Mammary epithelial cell (primary cell): ENCODE measurements at regions not wholly inside any gene's neighbourhood (a gene's known extent, or its start where the extent isn't known, plus 50 kb on each side); places are given as distances from the start of the nearest gene placed in this dataset.

Experiments
- EZH2 ChIP-seq: IDR thresholded peaks from 2 replicates; pipeline ENCODE4 v1.6.1; 2012; ENCODE audit warnings: low read length, inconsistent platforms, borderline replicate concordance
- TF ChIP-seq, protein P1 (sequence below), 2 donors: IDR thresholded peaks in 1 of 2; conservative IDR thresholded peaks in 1 of 2; 2 replicates each; pipeline ENCODE4 v1.5.1; 2011 to 2012; ENCODE audit warnings: inconsistent platforms in 2 of 2, low read length in 2 of 2, mild to moderate bottlenecking in 2 of 2, control low read depth in 1 of 2, low read depth in 1 of 2; ENCODE audit not compliant: insufficient read depth in 1 of 2; ENCODE audit errors: extremely low read depth in 1 of 2

- TF ChIP-seq, protein P1, sequence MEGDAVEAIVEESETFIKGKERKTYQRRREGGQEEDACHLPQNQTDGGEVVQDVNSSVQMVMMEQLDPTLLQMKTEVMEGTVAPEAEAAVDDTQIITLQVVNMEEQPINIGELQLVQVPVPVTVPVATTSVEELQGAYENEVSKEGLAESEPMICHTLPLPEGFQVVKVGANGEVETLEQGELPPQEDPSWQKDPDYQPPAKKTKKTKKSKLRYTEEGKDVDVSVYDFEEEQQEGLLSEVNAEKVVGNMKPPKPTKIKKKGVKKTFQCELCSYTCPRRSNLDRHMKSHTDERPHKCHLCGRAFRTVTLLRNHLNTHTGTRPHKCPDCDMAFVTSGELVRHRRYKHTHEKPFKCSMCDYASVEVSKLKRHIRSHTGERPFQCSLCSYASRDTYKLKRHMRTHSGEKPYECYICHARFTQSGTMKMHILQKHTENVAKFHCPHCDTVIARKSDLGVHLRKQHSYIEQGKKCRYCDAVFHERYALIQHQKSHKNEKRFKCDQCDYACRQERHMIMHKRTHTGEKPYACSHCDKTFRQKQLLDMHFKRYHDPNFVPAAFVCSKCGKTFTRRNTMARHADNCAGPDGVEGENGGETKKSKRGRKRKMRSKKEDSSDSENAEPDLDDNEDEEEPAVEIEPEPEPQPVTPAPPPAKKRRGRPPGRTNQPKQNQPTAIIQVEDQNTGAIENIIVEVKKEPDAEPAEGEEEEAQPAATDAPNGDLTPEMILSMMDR (conservative IDR thresholded peaks at IDR 0.05 in 1 of 2, IDR thresholded peaks at IDR 0.05 in 1 of 2; ENCODE audit: extremely low read depth in 1 of 2, insufficient read depth in 1 of 2, low read depth in 1 of 2, low read length in 2 of 2): no peak
- TF ChIP-seq EZH2: no peak
Measured at GRCh38 chr2:237227190-237227589, 141.5 kb downstream of the COPS8 start.
